K562 (cell line): ENCODE measurements at regions not wholly inside any gene's neighbourhood (a gene's known extent, or its start where the extent isn't known, plus 50 kb on each side); places are given as distances from the start of the nearest gene placed in this dataset.

Experiments used
- ATAC-seq: fragments of 200-7000 bp; cut with Tn5 transposase; 3 replicates; pipeline ENCODE4 v1.9.1; 2020; ENCODE audit warnings: moderate library complexity
- BruUV-seq: library from RNA; stranded (reverse); fragments of 400-500 nt; replicated peaks from 2 replicates; lab custom pipeline; 2021; lab: Mats Ljungman, UMichigan
- CTCF ChIA-PET: fragments of 300-600 bp; formaldehyde crosslinking; extraction: SDS; loops from one replicate; lab custom pipeline; 2021; ENCODE audit warnings: low intra/inter-chr PET ratio; lab: Yijun Ruan, JAX
- POLR2A ChIA-PET: fragments of 300-600, 350-650 bp; sonication (Branson Sonifier 250); formaldehyde crosslinking; extraction: SDS; loops from one replicate; lab custom pipeline; 2021; ENCODE audit warnings: antibody characterized with exemption, inconsistent platforms; lab: Yijun Ruan, JAX
- DNase-seq, 4 experiments: peaks; one replicate each; pipeline versions ENCODE4 v3.0.0 to v3.0.0-alpha.2; 2011 to 2018; ENCODE audit warnings: low spot score in 3 of 4, mixed read lengths in 3 of 4; ENCODE audit errors: extremely low read depth in 1 of 4
- FAIRE-seq: peaks from 2 replicates; lab custom pipeline; 2011; peaks lifted over from hg19 to GRCh38; lab: Jason Lieb, UNC
- H2AFZ ChIP-seq: 2 replicates; pipeline ENCODE4 v1.6.0; 2011; ENCODE audit warnings: low read depth, low read length, control low read depth, inconsistent platforms
- H3K27ac ChIP-seq: fragments of 200-600 bp; 3 replicates; pipeline ENCODE4 v1.8.0; 2011; ENCODE audit warnings: low read depth, mild to moderate bottlenecking, control low read depth, inconsistent platforms, low read length, moderate library complexity, mixed read lengths; ENCODE audit errors: extremely low read depth
- H3K27me3 ChIP-seq, 2 experiments: fragments of 300-600 bp in 1 of 2; 2 replicates in 1 of 2; 3 replicates in 1 of 2; pipeline versions ENCODE4 v1.6.0 to v1.8.0; 2011; ENCODE audit warnings: inconsistent platforms in 2 of 2, low read length in 2 of 2, mild to moderate bottlenecking in 1 of 2, mixed read lengths in 1 of 2, moderate library complexity in 1 of 2; ENCODE audit not compliant: control insufficient read depth in 2 of 2, insufficient read depth in 2 of 2
- H3K36me3 ChIP-seq: fragments of 300-600 bp; 3 replicates; pipeline ENCODE4 v1.8.0; 2011; ENCODE audit warnings: mild to moderate bottlenecking, low read length, inconsistent platforms; ENCODE audit not compliant: control insufficient read depth, insufficient read depth
- H3K4me1 ChIP-seq, 2 experiments: fragments of 200-600 bp in 1 of 2; replicated peaks in 1 of 2; 2 replicates in 1 of 2; 3 replicates in 1 of 2; pipeline versions ENCODE4 v1.5.1 to v1.8.0; 2011; ENCODE audit warnings: inconsistent platforms in 2 of 2, low read length in 2 of 2, mild to moderate bottlenecking in 1 of 2, mixed read lengths in 1 of 2, moderate library complexity in 1 of 2; ENCODE audit not compliant: control insufficient read depth in 2 of 2, insufficient read depth in 2 of 2
- H3K4me2 ChIP-seq: 2 replicates; pipeline ENCODE4 v1.6.1; 2011; ENCODE audit warnings: low read length, control low read depth, inconsistent platforms, mixed read lengths; ENCODE audit not compliant: insufficient read depth
- H3K4me3 ChIP-seq: fragments of 200-600 bp; sonication (generic), shearing (Covaris generic); 2 replicates; pipeline ENCODE4 v1.5.1; 2016; ENCODE audit warnings: control low read depth, inconsistent platforms
- H3K79me2 ChIP-seq: fragments of 200-600 bp; 3 replicates; pipeline ENCODE4 v1.8.0; 2011; ENCODE audit warnings: low read length, inconsistent platforms; ENCODE audit not compliant: control insufficient read depth, insufficient read depth
- H3K9ac ChIP-seq, 2 experiments: 2 replicates each; pipeline versions ENCODE4 v1.6.0 to v1.6.1; 2011; ENCODE audit warnings: low read depth in 2 of 2, low read length in 2 of 2, control low read depth in 1 of 2, inconsistent platforms in 1 of 2, mild to moderate bottlenecking in 1 of 2, mixed read lengths in 1 of 2; ENCODE audit not compliant: insufficient read depth in 1 of 2
- H3K9me1 ChIP-seq: one replicate; pipeline ENCODE4 v1.6.0; 2011; ENCODE audit warnings: inconsistent platforms, mild to moderate bottlenecking, low read length, moderate library complexity; ENCODE audit not compliant: control insufficient read depth, insufficient read depth
- H3K9me3 ChIP-seq: replicated peaks from 2 replicates; pipeline ENCODE4 v1.5.1; 2011; ENCODE audit warnings: low read depth, low read length, inconsistent platforms; ENCODE audit not compliant: control insufficient read depth, insufficient read depth
- H4K20me1 ChIP-seq: replicated peaks from 2 replicates; pipeline ENCODE4 v1.6.1; 2011; ENCODE audit warnings: low read length, inconsistent platforms, mixed read lengths; ENCODE audit not compliant: control insufficient read depth, insufficient read depth
- ETV5 ChIP-seq: sonication (generic); formaldehyde crosslinking; IDR thresholded peaks from 2 replicates; pipeline ENCODE4 v1.4.0; 2020; ENCODE audit warnings: low read depth, mild to moderate bottlenecking, missing genetic modification reagents
- EZH2 ChIP-seq: IDR thresholded peaks from 2 replicates; pipeline ENCODE4 v1.6.1; 2012; ENCODE audit warnings: low read depth, mild to moderate bottlenecking, inconsistent platforms, low read length, borderline replicate concordance
- LCOR ChIP-seq: sonication (generic); formaldehyde crosslinking; IDR thresholded peaks from 2 replicates; pipeline ENCODE4 v1.8.0; 2022; ENCODE audit warnings: mild to moderate bottlenecking, missing genetic modification reagents
- NONO ChIP-seq, 2 experiments: fragments of 200-400 bp in 1 of 2; fragments of 450-650 bp in 1 of 2; formaldehyde crosslinking in 1 of 2; IDR thresholded peaks; 2 replicates each; pipeline ENCODE4 v1.6.1; 2017; ENCODE audit warnings: low read depth in 2 of 2, mild to moderate bottlenecking in 2 of 2, moderate library complexity in 2 of 2, low read length in 1 of 2
- PHB2 ChIP-seq: fragments of 450-650 bp; IDR thresholded peaks from 2 replicates; pipeline ENCODE4 v1.6.1; 2017; ENCODE audit warnings: low read depth
- RBM34 ChIP-seq: fragments of 200-400 bp; formaldehyde crosslinking; IDR thresholded peaks from 2 replicates; pipeline ENCODE4 v1.6.1; 2018; ENCODE audit warnings: low read length, borderline replicate concordance; ENCODE audit not compliant: insufficient read depth
- SREBF1 ChIP-seq: fragments of 150-350 bp; IDR thresholded peaks from 2 replicates; pipeline ENCODE4 v1.6.1; 2014; ENCODE audit warnings: antibody characterized with exemption, low read depth, low read length, borderline replicate concordance
- SREBF2 ChIP-seq: sonication (generic); formaldehyde crosslinking; IDR thresholded peaks from 2 replicates; pipeline ENCODE4 v1.4.0; 2020; ENCODE audit warnings: mild to moderate bottlenecking, missing genetic modification reagents
- SRSF7 ChIP-seq: fragments of 200-400 bp; formaldehyde crosslinking; optimal IDR thresholded peaks from 2 replicates; pipeline ENCODE3; 2017; ENCODE audit warnings: mild to moderate bottlenecking, low read depth, low read length
- TAF9B ChIP-seq: fragments of 450-650 bp; IDR thresholded peaks from 2 replicates; pipeline ENCODE4 v1.6.1; 2018; ENCODE audit warnings: mild to moderate bottlenecking; ENCODE audit not compliant: partially characterized antibody
- TRIM28 ChIP-seq: fragments of 450-650 bp; IDR thresholded peaks from 2 replicates; pipeline ENCODE4 v1.6.1; 2017
- ZFP1 ChIP-seq: fragments of 450-650 bp; formaldehyde crosslinking; IDR thresholded peaks from 2 replicates; pipeline ENCODE4 v1.4.0; 2020; ENCODE audit warnings: mild to moderate bottlenecking, mixed read lengths
- ZNF3 ChIP-seq: fragments of 250-450 bp; sonication (Bioruptor Pico); IDR thresholded peaks from 2 replicates; pipeline ENCODE4 v1.5.0; 2021; ENCODE audit warnings: mild to moderate bottlenecking, moderate library complexity
- ZNF354B ChIP-seq: fragments of 250-450 bp; sonication (Bioruptor Pico); IDR thresholded peaks from 2 replicates; pipeline ENCODE4 v1.4.0; 2020
- ZNF79 ChIP-seq: fragments of 250-450 bp; sonication (Bioruptor Pico); IDR thresholded peaks from 2 replicates; pipeline ENCODE4 v1.4.0; 2020; ENCODE audit warnings: low read depth, mild to moderate bottlenecking, moderate library complexity
- WGBS: fragments of 100-300 bp; shearing (Covaris generic); methylation state at CpG from one replicate; pipeline ENCODE4 v1.1.6; 2016; ENCODE audit warnings: low coverage, mixed read lengths; ENCODE audit not compliant: insufficient coverage; ENCODE audit errors: missing lambda C conversion rate; 5-methylcytosine and 5-hydroxymethylcytosine counted together
- in situ Hi-C: fragments of 300-500 bp; cut with MboI; formaldehyde crosslinking; loops from 4 replicates; pipeline ENCODE4 v1.15.0; 2018; ENCODE audit warnings: inconsistent platforms, mixed read lengths
- intact Hi-C: fragments of 100-400 bp; cut with micrococcal nuclease; formaldehyde crosslinking; loops from 2 replicates; pipeline ENCODE4 v1.14.2; 2022
- TF ChIP-seq, protein P1 (sequence below): fragments of 450-650 bp; IDR thresholded peaks from 2 replicates; pipeline ENCODE4 v1.6.1; 2016; ENCODE audit warnings: missing biosample characterization, missing genetic modification characterization
- TF ChIP-seq, protein P2 (sequence below): fragments of 450-650 bp; IDR thresholded peaks from 2 replicates; pipeline ENCODE4 v1.7.1; 2018; ENCODE audit warnings: mild to moderate bottlenecking, low read depth; ENCODE audit not compliant: partially characterized antibody

DNA sequence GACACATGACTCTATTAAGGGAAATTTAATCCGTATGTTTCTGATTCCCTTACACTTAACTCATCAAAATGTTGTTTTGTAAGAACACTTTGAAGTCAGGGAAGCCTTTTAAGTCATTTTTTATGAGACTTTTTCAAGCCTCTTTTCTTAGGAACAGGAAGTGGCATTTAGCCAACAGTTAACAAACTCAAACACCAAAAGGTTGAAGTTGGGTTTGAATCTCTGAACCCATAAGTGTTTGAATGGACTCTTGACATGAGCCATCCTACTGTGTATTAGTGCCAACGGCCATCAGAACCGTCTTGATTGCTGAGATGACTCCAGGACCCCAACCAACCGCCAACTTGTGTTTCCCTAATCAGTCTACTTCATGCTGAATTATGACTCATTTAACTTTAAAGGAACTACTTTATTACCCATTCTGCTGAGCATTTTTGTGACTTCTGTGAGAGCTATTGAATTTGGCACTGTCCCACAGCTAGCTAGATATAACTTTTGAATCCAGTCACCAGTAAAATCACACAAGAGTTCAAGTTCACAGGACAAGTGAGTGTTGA is 209.1 kb upstream of the FAT1 start (continued):
- TF ChIP-seq, protein P1, sequence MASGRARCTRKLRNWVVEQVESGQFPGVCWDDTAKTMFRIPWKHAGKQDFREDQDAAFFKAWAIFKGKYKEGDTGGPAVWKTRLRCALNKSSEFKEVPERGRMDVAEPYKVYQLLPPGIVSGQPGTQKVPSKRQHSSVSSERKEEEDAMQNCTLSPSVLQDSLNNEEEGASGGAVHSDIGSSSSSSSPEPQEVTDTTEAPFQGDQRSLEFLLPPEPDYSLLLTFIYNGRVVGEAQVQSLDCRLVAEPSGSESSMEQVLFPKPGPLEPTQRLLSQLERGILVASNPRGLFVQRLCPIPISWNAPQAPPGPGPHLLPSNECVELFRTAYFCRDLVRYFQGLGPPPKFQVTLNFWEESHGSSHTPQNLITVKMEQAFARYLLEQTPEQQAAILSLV (tag), result no peak
- TF ChIP-seq LCOR (CRISPR knock-in tag), result no peak
- TF ChIP-seq NONO (IDR thresholded peaks at IDR 0.05; ENCODE audit: low read depth in 2 of 2, low read length in 1 of 2), result no peak
- TF ChIP-seq TRIM28, result no peak
- TF ChIP-seq PHB2, result no peak

DNA sequence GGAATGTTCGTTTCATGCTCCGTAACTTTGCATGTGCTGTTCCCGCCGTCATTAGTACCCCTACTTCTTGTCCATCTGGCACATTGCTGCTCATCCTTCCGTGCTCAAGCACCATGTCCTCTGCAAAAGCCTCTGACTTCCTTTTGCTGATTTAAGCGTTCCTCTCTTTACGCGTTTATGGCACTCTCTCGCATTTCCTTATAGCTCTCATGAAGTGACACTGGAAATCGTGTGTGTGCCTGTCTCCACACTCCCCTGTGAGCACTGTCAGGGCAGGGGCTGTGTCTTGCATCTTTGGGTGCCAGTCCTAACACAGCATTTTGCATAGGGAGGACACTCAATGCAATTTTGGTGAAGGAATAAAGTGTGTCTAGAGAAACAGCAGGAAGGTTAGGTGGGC is 210.6 kb upstream of the FAT1 start:
- FAIRE-seq (no peak), DNase-seq (no peak), ATAC-seq (no peak)
- Histone ChIP-seq H3K9ac (no peak overlapping the region), H3K27me3 (peaks cover 0 to 3% of the 10 kb centered on the region in 2 experiments; a peak in 2 of 5 replicates), H3K4me1 (no peaks in the 10 kb centered on the region; a peak in 1 of 5 replicates), H3K36me3 (no peaks in the 10 kb centered on the region), H3K4me3 (no peak overlapping the region), H3K79me2 (no peaks in the 10 kb centered on the region), H3K9me3 (no peaks in the 10 kb centered on the region; the same call in 1 of the 2 replicates), H4K20me1 (no peaks in the 10 kb centered on the region), H3K4me2 (no peak overlapping the region), H2AFZ (no peak overlapping the region), H3K9me1 (no peaks in the 10 kb centered on the region), H3K27ac (no peak overlapping the region)
- ChIA-PET CTCF (no interaction called here), POLR2A (no interaction called here)
- in situ Hi-C loops (no loop called here), intact Hi-C loops (no loop called here)
- BruUV-seq, result no TSS peak
- TF ChIP-seq ZFP1 (CRISPR knock-in tag) (no peak), EZH2 (no peak), ZNF3 (CRISPR knock-in tag) (no peak), SRSF7 (no peak), ETV5 (CRISPR knock-in tag) (no peak), SREBF1 (no peak), ZNF79 (CRISPR knock-in tag) (no peak), TAF9B (no peak), RBM34 (no peak), SREBF2 (no peak), ZNF354B (CRISPR knock-in tag) (no peak)
- TF ChIP-seq, protein P2, sequence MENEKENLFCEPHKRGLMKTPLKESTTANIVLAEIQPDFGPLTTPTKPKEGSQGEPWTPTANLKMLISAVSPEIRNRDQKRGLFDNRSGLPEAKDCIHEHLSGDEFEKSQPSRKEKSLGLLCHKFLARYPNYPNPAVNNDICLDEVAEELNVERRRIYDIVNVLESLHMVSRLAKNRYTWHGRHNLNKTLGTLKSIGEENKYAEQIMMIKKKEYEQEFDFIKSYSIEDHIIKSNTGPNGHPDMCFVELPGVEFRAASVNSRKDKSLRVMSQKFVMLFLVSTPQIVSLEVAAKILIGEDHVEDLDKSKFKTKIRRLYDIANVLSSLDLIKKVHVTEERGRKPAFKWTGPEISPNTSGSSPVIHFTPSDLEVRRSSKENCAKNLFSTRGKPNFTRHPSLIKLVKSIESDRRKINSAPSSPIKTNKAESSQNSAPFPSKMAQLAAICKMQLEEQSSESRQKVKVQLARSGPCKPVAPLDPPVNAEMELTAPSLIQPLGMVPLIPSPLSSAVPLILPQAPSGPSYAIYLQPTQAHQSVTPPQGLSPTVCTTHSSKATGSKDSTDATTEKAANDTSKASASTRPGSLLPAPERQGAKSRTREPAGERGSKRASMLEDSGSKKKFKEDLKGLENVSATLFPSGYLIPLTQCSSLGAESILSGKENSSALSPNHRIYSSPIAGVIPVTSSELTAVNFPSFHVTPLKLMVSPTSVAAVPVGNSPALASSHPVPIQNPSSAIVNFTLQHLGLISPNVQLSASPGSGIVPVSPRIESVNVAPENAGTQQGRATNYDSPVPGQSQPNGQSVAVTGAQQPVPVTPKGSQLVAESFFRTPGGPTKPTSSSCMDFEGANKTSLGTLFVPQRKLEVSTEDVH, result no peak
- whole genome bisulfite sequencing, result 29% methylated on average over 10 of the region's 10 CpGs
